ENCODE measurements at regions not wholly inside any gene's neighbourhood (a gene's known extent, or its start where the extent isn't known, plus 50 kb on each side); places are given as distances from the start of the nearest gene placed in this dataset.
"Not testable (repeated sequence)": the region's sequence is repeated elsewhere in the genome, so short reads cannot be mapped to it uniquely, and the experiment has no call there.

DNA sequence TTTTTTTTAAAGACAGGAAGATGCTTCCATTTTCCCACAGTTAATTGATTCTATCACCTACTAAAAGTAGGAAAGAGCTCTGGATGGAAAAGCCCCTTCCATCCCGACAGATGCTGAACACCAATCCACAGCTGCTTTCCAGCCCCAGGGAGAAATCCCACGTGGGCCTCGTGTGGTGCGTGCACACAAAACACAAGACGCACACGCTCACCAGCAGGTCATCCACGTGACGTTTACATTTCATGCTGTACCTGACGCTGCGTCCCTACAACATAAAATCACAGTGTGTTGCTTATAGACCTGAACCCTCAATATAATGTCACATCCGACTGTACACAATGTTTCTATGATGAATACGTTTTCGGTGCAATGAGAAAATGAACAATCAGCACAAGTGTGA, 50.2 kb upstream of the DACT2 start:
- no peak for DNase-seq

DNA sequence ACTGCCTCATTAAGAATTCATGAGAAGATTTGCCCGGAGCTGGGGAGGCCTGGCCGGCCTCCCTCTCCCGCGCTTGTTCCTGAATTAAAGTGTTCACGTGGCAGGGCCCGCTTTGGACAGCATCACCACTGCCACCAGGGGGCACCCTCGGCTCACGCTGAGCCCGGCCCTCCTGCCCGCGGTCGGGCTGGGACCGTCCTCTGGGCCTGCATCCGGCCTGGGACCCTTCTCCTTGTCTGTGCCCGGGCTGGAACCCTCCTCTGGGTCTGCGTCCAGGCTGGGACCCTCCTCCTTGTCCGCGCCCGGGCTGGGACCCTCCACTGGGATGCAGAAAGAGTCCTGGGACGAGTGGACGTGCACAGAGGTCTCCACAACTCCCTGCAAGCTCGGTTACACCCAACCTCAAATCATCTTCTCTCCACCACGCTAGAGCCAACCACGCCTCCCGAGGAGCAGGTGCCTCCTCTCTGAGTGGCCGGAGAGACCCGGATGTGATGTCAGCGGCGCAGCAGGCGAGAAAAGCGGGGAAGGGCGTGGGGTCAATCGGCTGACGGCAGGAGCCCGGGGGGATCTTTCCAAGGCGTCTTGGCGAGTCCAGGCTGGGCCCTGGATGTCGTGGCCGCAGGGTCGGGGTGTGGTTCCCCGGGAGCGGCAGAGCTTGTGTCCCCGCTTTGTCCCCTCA, 50.9 kb upstream of the DACT2 start:
- peak; percentile 21 for DNase-seq

DNA sequence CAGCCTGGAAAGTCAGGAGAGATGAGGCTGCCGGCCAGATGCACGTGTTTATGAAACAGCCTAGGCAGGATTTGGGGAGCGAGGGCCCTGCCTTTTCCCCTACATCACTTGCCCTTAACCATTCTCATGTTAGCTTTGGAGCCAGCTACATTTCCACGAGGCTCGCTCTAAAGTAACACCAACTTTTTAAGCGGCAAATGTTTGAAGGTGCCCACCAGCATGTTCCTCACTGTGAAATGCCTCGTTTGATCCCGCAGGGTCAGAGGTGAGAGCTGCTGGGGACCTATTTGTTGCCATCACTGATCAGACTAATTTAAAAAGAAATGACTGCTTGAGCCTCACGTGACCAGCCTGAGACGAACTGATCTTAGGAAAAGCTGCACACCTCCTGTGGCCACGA, 51.6 kb upstream of the DACT2 start:
- no peak for DNase-seq

DNA sequence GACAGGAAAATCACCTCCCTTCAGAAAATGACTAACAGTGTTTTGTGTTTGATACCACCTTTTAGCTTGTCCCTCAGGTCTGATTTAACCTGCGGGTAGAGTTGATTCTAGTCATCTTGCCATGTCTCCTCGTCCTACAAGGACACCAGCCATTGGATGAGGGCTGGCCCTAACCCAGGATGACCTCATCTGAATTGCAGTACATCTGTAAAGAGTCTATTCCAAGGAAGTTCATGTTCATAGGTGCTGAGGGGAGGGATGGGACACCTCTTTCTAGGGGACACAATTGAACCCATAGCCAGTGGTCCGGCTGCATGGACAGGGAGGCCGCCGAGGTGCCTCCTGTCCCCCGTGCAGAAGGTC, 52.0 kb upstream of the DACT2 start:
- no peak for DNase-seq

DNA sequence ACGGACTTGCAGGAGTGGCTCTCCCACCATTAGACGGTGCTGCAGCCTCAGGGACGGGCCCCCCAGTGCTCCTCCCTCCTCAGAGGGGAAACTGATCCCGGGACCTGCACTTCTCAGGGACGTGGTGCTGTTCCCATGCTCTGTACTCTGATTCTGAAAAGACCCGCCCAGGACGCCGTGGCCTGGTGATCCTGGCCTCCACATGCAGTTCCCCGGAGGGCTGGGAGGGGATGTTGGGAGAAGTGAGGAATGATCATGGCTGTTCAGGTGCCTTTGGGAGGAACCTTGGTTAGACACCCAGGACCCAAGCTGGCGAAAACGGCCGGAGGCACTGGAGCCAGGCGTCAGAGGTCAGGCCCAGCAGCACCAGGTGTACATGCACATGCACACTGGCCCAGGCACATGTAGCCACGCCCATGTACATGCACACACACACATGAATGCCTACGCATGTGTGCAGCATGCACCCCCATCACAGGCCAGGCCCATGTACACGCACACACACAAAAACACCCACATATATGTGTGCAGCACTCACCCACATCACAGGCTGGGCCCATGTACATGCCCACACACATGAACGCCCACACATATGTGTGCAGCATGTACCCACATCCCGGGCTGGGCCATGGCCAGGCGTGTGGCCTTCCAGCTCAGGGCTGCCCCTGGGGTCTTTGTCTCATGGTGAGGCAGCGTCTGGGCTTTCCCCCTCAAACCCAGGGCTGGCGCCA, 52.6 kb upstream of the DACT2 start:
- DNase-seq, result no peak

DNA sequence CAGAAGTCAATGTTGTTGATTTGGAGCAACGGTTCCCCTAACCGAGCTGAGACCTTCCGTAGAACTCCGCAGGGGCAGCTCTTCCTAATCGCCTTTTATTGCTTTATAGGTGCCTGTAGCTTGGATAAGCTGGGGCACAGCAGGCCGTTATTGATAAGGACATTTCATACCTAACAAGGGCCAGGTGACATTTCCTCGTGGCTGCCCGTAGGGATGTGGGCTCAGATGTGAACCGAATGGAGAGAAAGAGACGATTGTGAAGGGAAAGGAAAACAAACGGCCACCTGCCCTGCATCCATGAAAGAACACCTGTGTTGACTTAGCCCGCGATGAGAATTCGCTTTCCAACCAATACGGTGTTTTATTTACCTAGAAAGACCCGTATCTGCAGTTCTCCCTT, 53.3 kb upstream of the DACT2 start:
- no peak for DNase-seq

DNA sequence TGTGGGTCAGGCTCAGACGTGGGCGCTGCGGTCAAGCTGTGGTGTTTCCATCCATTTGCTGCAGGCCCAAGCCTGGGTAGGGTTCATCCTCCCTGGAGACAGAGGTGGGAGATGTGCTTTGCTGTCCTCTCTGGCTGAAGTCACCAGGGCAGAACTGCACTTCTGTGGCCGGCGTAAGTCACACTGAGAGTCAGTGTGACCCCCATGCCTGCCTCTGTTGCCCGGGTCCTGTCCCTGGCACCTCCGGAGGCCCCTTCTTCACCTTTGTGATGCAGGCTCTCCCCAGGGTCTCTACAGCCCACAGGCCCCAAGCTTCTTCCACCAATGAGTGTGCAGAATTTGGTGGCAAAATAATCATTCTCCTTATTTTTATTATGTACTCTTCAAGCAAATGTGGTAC, 53.8 kb upstream of the DACT2 start:
- DNase-seq, result no peak

DNA sequence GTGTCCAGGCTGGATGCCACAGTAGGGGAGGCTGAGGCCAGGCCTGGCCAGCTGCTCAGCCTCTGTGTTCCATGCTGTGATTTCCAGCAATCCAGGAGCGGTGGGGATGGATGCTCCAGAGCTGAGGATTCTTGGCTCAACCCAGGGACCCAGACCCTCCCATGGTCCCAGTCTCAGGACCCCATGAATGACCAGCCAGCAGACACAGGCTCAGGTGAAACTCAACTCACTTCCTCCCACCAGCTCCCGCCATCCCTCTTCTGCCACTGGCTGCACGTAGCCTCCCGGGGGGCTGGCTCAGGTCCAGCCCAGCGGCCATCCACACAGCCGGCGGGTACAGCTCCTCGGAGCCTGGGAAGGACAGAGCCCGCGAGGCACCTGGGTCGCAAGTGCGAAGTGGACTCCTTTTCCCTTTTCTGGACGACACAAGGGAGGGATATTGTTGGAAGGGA, 54.5 kb upstream of the DACT2 start:
- no peak for DNase-seq

DNA sequence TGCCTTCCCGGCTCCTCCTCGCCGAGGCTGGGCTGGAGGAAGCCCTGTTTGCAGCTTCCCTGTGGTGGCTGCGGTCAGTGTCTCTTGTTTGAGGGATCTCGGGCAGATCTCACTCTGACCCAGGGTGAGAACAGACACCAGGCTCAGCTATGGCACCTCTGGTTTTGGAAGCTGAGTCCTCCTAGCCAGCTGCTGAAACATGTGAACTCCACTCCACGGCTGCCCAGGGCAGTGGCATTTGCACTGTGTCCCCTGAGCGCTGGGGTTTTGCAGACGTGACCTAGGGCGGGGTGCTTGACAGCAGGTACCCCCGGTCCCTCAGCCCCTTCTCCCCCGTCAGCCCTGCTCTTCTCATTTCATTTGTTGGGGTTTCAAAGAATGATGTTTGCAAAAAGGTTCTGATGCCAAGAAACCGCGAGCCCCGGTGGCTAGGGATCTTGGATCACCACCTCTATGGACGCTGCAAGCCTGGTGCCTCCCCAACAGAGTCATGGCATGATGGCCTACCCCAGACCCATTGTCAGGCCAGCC, 55.0 kb upstream of the DACT2 start:
- DNase-seq, result no peak

DNA sequence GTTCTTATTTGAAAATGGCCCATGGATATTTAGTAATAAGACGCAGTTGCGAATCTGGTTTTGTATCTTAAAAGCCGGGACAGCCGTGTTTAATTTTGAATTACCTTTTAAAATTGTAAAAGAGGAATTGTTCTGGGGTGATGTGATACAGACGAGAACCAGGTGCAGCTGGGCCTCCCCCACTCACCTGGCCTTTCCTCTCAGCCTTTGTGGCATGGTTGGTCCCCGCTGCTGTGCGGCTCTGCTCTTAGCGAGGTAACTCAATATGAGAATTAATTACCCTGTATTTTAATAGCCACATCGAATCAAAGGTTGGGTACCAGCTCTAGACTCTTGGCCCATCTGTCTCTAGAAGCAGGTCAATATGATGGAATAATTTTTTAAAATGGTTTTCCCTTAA, 56.5 kb upstream of the DACT2 start:
- no peak for DNase-seq

DNA sequence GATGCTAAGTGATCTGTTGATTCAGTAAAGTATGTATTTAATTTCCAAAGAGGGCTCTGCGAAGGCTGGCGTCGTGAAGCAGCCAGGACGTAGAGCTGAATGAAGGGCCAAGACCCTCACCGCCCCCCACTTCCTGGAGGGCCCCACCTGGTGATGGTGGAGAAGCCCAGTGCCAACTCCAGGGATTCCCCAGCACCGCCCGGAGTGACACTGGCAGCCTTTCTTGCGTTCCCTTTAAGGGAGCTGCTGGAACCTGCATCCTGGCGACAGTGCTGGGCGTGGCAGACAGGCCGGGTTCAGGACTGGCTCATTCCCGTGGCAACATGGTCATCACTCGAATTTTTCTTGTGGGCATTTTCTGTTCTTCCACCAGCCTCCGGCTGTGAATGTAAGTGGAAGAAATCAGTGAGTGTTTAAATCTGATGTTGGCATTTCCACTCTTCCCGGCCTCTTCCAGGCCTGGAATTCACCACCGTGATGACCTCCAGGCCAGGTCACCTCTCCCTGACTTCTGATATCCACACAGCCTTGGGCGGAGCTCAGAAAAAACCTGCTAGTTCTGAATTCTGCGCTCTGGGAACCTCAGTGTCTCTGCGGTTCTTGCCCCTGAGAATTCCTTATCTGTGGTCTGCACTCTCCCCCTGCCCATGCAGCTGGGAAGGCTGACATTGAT, 57.4 kb upstream of the DACT2 start:
- no peak for DNase-seq

DNA sequence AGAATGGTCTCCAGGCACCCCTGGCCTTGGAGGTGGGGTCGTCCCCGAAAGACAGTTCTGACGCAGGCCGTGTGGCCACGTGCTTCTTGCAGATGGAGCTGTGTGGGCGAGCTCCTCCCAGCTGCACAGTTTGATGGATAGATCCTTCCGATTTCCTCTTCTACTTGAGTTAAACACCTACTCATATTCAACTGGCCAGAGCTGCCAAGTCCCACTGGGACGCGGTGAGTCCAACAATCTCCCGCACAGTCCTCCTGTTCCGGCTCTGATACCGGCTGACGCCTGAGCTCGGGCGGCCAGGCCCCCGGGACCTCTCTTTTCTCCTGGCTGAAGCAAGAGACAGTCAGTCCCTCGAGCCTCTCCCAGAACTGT, 57.9 kb upstream of the DACT2 start:
- DNase-seq, result no peak

DNA sequence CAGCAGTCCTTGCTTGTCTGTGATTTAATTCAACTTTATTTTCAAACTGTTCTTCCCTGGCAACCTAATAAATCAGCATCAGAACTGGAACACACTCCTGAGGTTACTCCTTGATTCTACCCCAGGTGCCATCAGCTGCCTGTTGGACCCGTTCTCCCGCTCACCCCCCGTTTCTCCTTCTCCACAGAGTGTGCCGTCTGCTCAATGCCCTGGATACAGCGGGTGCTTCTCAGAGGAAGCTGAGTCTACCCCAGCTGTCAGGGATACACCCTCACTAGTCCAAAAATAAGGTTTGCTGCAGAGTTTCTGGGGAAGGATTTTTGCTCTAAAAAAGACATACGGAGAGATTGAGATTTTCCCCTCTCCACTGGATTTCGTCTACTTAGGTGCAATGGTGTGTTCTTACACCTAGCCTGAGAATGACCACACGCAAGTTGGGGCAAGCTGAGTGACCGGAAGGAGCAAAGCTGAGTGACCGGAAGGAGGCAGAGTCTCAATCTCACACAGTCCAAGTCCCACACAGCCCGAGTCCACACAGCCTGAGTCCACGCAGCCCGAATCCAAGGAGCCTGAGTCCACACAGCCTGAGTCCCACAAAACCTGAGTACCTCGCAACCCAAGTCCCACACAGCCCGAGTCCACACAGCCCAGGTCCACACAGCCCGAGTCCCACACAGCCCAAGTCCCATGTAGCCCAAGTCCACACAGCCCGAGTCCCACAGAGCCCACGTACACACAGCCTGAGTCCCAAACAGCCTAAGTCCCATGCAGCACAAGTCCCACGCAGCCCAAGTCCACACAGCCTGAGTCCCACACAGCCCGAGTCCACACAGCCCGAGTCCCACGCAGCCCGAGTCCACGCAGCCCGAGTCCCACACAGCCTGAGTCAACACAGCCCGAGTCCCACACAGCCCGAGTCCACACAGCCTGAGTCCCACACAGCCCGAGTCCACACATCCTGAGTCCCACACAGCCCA, 58.6 kb upstream of the DACT2 start:
- no peak for DNase-seq

DNA sequence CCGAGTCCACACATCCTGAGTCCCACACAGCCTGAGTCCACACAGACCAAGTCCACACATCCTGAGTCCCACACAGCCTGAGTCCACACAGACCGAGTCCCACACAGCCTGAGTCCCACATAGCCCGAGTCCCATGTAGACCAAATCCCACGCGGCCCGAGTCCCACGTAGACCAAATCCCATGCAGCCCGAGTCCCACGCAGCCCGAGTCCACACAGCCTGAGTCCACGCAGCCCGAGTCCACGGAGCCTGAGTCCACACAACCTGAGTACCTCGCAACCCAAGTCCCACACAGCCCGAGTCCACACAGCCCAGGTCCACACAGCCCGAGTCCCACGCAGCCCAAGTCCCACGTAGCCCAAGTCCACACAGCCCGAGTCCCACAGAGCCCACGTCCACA, 60.0 kb upstream of the DACT2 start:
- DNase-seq, result not testable (repeated sequence)

DNA sequence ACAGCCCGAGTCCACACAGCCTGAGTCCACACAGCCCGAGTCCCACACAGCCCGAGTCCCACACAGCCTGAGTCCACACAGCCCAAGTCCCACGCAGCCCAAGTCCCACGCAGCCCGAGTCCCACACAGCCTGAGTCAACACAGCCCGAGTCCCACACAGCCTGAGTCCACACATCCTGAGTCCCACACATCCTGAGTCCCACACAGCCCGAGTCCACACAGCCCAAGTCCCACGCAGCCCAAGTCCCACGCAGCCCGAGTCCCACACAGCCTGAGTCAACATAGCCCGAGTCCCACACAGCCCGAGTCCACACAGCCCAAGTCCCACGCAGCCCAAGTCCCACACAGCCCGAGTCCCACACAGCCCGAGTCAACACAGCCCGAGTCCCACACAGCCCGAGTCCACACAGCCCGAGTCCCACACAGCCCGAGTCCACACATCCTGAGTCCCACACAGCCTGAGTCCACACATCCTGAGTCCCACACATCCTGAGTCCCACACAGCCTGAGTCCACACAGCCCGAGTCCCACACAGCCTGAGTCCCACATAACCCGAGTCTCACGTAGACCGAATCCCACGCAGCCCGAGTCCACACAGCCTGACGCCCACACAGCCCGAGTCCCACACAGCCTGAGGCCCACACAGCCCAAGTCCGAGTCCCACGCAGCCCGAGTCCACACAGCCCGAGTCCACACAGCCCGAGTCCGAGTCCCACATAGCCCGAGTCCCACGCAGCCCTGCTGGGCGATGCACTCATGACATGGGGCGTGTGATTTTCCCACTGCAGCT, 60.6 kb upstream of the SMOC2 start:
- DNase-seq, result not testable (repeated sequence)

DNA sequence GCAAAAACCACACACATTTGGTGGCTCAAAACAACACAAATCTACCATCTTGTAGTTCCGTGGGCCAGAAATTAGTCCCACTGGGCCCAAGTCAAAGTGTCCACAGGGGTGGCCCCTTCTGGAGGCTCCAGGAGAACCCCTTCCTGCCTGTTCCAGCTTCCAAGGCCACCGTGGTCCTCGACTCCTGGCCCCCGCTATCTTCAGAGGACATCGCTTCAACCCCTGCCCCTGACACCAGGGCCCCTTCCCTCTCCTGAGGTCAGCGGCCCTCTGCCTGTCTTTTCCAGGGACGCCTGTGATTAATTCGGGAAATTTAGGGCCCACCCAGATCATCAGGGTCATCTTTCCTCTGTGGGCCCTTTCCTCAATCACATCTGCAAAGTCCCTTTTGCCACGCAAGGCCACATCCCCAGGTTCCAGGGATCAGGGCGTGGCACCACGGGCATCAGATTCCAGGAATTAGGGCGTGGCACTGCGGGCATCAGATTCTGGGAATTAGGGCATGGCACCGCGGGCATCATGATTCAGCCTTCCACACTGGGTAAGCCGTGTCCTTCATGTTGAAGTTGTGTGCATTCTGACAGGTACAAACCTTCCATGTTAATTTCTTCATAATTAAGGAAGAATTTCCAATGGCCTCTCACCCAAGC, 59.9 kb upstream of the SMOC2 start:
- DNase-seq, result no peak

DNA sequence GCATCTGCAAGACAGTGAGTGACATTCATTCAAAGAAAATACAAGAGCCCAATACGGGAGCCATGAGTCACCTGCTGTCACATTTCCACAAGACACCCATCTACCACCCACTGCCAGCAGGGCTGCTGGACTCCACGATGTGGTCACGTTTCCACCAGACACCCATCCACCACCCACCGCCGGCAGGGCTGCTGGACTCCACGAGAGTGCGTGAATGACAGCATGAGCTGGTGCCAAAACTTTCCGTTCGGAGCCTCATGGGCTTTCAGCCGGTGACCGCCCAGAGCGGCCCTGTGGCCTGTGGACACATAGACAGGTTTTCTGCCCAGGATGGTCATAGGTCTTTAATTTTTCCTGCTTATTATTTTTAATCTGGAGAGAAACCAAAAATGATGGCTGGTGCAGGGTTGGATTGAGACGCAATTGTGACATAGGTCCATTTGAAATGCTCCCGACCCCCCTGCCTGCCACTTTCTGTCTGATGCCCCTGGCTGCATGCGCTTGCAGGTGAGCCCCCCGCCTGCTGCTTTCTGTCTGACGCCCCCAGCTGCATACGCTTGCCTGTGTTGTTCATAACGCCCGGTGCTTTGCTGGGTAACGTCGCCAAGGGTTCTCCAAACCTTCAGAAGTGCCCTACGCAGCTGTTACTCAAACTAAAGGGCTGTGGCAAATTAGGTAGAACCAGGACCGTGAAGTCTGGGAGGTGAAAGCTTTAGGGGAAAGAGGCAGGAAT, 59.1 kb upstream of the SMOC2 start:
- DNase-seq, result no peak

DNA sequence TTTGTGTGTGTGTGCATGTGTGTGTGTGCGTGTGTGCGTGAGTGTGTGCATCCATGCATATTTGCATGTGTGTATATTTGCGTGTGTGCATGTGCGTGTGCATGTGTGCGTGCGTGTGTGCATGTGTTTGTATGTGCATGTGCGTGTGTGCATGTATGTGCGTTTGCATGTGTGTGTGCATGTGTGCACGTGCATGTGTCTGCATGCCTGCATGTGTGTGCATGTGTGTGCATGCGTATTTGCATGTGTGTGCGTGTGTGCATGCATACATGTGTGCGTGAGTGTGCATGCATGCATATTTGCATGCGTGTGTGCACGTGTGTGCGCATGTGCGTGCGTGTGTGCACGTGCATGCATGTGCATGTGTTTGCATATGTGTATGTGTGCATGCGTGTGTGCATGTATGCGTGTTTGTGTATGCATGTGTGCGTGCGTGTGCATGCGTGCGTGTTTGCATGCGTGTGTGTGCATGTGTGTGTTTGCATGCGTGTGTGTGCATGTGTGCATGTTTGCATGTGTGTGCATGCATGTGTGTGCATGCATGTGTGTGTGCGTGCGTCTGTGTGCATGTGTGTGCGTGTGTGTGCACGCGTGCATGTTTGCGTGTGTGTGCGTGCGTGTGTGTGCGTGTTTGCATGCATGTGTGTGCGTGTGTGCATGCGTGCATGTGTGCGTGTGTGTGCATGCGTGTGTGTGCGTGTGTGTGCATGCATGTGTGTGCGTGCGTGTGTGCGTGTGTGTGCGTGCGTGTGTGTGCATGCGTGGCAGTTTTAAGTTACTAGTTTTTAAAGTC, 57.7 kb upstream of the SMOC2 start:
- DNase-seq, result no peak
